ENCODE measurements at regions not wholly inside any gene's neighbourhood (a gene's known extent, or its start where the extent isn't known, plus 50 kb on each side); places are given as distances from the start of the nearest gene placed in this dataset.
"Not testable (repeated sequence)": the region's sequence is repeated elsewhere in the genome, so short reads cannot be mapped to it uniquely, and the experiment has no call there.

DNA sequence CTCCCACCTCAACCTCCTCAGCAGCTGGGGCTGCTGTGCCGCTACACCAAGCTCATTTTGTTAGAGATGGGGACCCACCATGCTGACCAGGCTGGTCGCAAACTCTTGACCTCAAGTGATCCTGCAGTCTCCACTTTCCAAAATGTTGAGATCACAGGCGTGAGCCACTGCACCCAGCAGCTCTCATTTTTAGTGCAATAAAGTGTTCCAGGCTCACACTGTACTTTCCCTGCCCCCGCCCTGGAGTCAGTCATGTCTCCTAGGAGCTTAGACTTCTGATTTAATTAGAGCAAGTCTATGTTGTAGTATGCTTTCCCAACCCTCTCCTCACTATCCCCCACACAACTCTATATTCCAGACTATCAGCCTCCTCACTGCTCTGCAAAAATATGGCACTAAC lies 238.0 kb upstream of the ACTBL2 start:
- Mint-ChIP-seq H3K36me3 (no peaks in the 10 kb centered on the region), H3K27me3 (peaks cover 15% of the 10 kb centered on the region)

DNA sequence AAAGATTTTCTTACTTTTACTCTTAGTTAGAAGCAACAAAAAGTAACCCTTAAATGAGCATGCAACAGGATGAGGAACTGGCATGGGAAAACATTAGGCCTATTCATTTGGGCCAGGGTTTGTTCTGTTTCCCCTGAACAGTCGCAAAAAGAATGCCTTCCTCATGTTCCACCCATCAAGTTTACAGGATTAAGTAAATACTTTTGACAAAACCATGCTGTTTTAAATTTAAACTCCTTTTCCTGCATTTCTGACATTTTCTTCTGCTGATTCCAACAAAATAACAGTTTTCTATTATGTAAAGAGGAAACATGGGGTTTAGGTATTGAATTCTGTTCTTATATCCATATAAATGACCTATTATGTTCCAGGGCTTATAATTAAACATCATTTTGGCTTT lies 236.6 kb upstream of the ACTBL2 start:
- Mint-ChIP-seq H3K9me3 (ENCODE audit: low read depth) (no peaks in the 10 kb centered on the region), H3K27ac (no peak overlapping the region), H3K36me3 (no peaks in the 10 kb centered on the region), H3K4me3 (no peak overlapping the region), H3K27me3 (peaks cover 13% of the 10 kb centered on the region), H3K4me1 (ENCODE audit: low read depth) (no peaks in the 10 kb centered on the region)

More for the DNA sequence above, 238.0 kb upstream of the ACTBL2 start:
- Mint-ChIP-seq H3K4me3 (no peak overlapping the region), H3K9me3 (ENCODE audit: low read depth) (no peaks in the 10 kb centered on the region), H3K4me1 (ENCODE audit: low read depth) (no peaks in the 10 kb centered on the region), H3K27ac (no peak overlapping the region)

DNA sequence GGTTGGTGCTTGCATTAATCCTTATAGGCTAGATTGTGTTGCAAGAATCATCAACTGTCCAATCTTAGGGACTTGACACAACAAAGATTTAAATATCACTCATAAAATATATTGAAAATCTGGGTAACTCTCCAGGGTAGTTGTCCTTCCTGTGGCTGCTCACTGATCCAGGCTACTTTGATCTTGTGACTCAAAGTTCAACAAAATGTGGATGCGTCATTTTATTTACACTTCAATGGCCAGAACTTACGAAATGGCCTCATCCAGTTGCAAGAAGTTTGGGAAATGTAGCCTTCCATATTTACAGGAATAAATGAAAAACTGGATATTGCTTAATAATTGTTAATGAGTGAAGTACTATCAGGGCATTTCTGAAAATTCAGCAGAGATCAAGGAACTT lies 235.5 kb upstream of the ACTBL2 start:
- Mint-ChIP-seq H3K4me3 (no peak overlapping the region), H3K4me1 (ENCODE audit: low read depth) (no peaks in the 10 kb centered on the region)

DNA sequence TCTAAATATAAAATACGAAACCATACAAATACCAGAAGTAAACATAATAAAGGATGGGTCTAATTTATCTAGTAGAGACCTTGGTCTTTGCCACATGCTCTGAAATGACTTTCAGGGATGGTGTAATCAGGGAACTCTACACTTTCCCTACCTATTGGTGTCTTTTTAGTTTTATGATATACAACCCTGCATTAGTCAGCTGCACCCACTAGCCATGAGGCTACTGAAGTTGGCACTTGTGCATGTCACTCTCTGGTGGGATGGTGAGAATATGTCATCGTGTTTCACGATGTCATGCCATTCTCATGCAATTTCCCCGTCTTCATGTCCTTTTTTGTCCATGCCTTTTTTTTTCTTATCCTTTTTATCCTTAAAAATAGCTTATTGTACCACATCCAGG lies 234.9 kb upstream of the ACTBL2 start:
- no peak overlapping the region for H3K27ac Mint-ChIP-seq
- H3K9me3 Mint-ChIP-seq (ENCODE audit: low read depth), result peaks cover 3% of the 10 kb centered on the region
- peaks cover 13% of the 10 kb centered on the region for H3K27me3 Mint-ChIP-seq
- no peaks in the 10 kb centered on the region for H3K36me3 Mint-ChIP-seq
- no peak overlapping the region for H3K4me3 Mint-ChIP-seq
- no peaks in the 10 kb centered on the region for H3K4me1 Mint-ChIP-seq (ENCODE audit: low read depth)

More for the DNA sequence above, 235.5 kb upstream of the ACTBL2 start:
- Mint-ChIP-seq H3K36me3 (no peaks in the 10 kb centered on the region), H3K9me3 (ENCODE audit: low read depth) (peaks cover 3% of the 10 kb centered on the region), H3K27me3 (peaks cover 13% of the 10 kb centered on the region), H3K27ac (no peak overlapping the region)

DNA sequence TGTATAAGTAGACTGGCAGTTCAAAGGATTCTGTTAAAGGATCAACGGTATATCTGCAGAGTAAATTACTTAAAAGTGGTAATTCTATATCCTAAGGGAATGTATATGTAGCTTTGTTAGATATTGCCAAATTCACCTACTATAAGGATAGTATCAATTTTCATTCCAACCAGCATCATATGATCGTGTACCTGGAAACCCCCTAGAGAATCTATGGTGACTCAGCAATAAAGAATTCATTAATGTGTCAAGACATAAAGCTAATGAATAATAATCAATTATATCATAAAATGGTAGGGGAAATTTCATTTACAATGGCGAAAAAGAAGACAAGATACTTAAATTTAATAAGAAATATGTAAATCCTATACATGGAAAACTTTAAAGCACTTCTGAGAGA lies 234.1 kb upstream of the ACTBL2 start:
- no peak overlapping the region for H3K27ac Mint-ChIP-seq
- H3K27me3 Mint-ChIP-seq, result peaks cover 11% of the 10 kb centered on the region
- no peaks in the 10 kb centered on the region for H3K4me1 Mint-ChIP-seq (ENCODE audit: low read depth)
- no peak overlapping the region for H3K4me3 Mint-ChIP-seq
- H3K9me3 Mint-ChIP-seq (ENCODE audit: low read depth), result peaks cover 3% of the 10 kb centered on the region
- H3K36me3 Mint-ChIP-seq, result no peaks in the 10 kb centered on the region

DNA sequence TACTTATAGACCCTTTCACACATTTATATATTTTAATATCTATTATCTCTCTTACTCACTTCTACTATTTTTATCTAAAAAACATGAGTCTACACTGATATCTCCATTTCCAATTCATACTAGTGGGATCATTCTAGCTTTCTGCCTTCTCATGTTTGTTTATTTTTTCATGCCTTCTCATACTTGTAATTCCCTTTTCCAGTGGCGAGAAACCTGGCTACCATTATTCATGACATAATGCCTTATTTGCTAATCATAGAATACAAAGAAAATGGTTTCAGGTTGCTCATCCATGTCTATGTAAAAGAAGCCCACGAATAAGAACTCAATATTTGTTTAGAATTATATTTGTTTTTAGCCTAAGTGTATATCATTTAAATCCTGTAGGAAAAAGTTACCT lies 232.7 kb upstream of the ACTBL2 start:
- Mint-ChIP-seq H3K9me3 (ENCODE audit: low read depth) (peaks cover 3% of the 10 kb centered on the region), H3K27me3 (peaks cover 7% of the 10 kb centered on the region), H3K4me1 (ENCODE audit: low read depth) (no peaks in the 10 kb centered on the region), H3K36me3 (no peaks in the 10 kb centered on the region), H3K27ac (no peak overlapping the region), H3K4me3 (no peak overlapping the region)

DNA sequence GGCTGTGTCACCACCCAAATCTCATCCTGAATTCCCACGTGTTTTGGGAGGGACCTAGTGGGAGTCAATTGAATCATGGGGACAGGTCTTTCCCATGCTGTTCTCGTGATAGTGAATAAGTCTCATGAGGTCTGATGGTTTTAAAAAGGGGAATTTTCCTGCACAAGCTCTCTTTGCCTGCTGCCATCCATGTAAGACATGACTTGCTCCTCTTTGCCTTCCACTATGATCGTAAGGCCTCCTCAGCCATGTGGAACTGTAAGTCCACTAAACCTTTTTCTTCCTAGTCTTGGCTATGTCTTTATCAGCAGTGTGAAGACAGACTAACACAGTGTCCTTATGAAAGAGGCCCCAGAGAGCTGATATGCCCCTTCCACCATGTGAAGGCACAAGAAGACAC lies 230.9 kb upstream of the ACTBL2 start:
- H3K27me3 Mint-ChIP-seq; H3K4me1 Mint-ChIP-seq (ENCODE audit: low read depth); H3K4me3 Mint-ChIP-seq; H3K27ac Mint-ChIP-seq; H3K36me3 Mint-ChIP-seq; H3K9me3 Mint-ChIP-seq (ENCODE audit: low read depth): not testable (repeated sequence)

DNA sequence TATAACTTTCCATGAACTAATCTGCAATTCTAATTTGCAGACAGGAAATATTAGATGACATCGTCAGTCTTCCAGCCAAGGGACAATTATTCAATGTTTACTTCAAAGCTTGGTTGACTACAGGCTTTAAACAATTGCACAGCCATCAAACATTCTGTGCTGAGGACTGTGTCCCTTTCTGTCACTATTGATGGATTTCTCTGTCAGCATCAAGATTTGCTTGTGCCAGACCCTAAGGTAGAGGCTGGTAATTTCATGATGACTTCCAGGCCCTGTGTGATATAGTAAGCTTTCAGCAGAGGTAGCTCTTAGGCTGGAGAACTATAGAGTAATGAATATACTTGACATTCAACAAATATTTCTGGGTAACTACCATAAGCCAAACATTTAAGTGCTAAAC lies 229.3 kb upstream of the ACTBL2 start:
- Mint-ChIP-seq H3K4me3 (no peak overlapping the region), H3K27ac (no peak overlapping the region), H3K4me1 (ENCODE audit: low read depth) (no peaks in the 10 kb centered on the region), H3K36me3 (no peaks in the 10 kb centered on the region), H3K27me3 (peaks cover 5% of the 10 kb centered on the region), H3K9me3 (ENCODE audit: low read depth) (peaks cover 3% of the 10 kb centered on the region)

DNA sequence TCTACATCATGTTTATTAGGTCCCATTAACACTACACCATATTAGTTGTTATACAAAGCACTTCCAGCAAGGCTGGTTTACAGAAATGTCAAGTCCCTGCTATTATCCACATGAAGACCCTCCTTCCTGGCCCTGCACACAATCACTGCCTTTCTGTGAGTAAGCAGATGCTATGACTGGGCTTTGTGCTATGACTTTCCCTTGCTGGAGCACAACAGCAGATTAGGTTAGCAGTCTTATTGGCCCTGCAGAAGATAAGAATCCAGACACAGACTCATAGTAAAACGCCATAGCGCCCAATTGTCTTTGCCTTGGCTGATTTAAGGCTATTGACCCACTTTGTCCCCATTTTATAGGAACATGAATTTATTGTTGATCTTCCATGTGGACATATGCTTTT lies 228.9 kb upstream of the ACTBL2 start:
- Mint-ChIP-seq H3K27me3 (peaks cover 5% of the 10 kb centered on the region), H3K9me3 (ENCODE audit: low read depth) (peaks cover 3% of the 10 kb centered on the region), H3K27ac (no peak overlapping the region), H3K4me3 (no peak overlapping the region), H3K36me3 (no peaks in the 10 kb centered on the region), H3K4me1 (ENCODE audit: low read depth) (no peaks in the 10 kb centered on the region)

DNA sequence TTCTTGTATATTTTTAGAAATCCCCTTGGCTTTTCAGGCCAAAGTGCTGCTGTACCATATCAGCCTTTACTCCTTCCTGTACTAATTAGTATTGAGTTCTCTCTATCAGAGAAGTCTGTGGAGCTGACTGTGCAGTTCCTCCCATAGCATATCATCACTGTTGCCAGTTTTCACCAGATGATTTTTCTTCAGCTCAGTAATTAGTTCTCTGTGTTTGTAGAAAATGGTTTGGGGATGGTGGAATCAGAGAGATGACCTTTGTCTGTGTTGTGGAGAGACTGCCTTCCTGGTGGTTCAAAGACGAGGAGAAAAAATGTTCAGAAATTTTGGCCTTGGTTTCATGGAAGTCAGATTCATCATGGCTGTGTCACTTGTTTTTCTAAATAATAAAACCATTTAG lies 227.5 kb upstream of the ACTBL2 start:
- H3K27me3 Mint-ChIP-seq, result peaks cover 4% of the 10 kb centered on the region
- no peaks in the 10 kb centered on the region for H3K4me1 Mint-ChIP-seq (ENCODE audit: low read depth)
- H3K4me3 Mint-ChIP-seq, result no peak overlapping the region
- no peaks in the 10 kb centered on the region for H3K36me3 Mint-ChIP-seq
- H3K27ac Mint-ChIP-seq, result no peak overlapping the region
- peaks cover 3% of the 10 kb centered on the region for H3K9me3 Mint-ChIP-seq (ENCODE audit: low read depth)

DNA sequence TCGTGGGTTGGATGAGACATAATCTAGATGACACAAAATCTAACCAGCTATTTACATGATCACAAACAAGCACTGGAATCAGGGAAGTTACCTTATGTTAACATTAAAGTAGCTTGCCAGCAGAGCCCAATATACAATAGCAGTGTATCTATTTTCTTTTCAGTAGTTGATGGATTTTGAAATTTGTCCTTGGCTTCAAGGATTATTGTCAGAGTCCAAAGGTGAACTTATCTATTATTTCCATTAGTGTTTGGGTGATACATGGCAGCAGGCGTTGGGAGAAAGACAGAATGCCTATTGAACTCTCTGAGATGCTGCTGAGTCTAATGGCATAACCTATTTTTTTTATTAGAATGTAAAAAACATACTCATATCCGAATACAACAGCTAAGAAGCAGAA lies 223.2 kb upstream of the ACTBL2 start:
- no peaks in the 10 kb centered on the region for H3K9me3 Mint-ChIP-seq (ENCODE audit: low read depth)
- no peaks in the 10 kb centered on the region for H3K36me3 Mint-ChIP-seq
- H3K27ac Mint-ChIP-seq, result no peak overlapping the region
- H3K4me3 Mint-ChIP-seq, result no peak overlapping the region
- peaks cover 8% of the 10 kb centered on the region for H3K27me3 Mint-ChIP-seq
- no peaks in the 10 kb centered on the region for H3K4me1 Mint-ChIP-seq (ENCODE audit: low read depth)

DNA sequence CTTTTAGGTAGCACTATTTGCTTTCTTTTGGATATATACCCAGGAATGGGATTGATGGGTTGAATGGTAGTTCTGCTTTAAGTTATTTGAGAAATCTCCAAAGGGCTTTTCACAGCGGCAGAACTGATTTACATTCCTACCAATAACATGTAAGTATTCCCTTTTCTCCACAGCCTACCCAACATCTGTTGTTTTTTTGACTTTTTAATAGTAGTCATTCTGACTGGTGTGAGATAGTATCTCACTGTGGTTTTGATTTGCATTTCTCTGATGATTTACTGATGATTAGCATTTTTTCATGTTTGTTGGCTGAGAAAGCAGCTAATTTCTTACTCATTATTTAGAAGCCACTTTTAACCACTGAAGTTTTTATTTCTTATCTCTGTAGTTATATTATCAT lies 221.1 kb upstream of the ACTBL2 start:
- no peaks in the 10 kb centered on the region for H3K9me3 Mint-ChIP-seq (ENCODE audit: low read depth)
- H3K4me3 Mint-ChIP-seq, result no peak overlapping the region
- H3K4me1 Mint-ChIP-seq (ENCODE audit: low read depth), result no peaks in the 10 kb centered on the region
- no peaks in the 10 kb centered on the region for H3K36me3 Mint-ChIP-seq
- peaks cover 8% of the 10 kb centered on the region for H3K27me3 Mint-ChIP-seq
- H3K27ac Mint-ChIP-seq, result no peak overlapping the region

DNA sequence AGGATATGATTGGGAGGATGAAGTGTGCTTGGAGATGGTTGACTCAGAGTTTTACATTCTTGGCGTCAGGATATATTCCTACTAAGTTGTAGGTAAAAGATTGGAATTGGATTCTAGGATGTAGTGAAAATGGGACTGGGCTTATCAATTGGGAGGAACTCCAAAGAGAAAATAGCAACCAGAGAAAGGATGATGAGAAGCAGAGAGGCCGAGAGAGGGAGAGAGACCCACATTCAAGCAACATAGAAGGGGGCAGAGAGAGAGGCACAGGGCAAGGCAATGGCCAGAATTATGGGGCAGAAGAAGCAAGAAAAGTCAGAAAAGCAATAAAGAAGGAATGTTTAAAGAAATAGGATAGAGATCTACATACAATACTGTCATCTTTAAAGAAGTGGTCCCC lies 217.9 kb upstream of the ACTBL2 start:
- no peaks in the 10 kb centered on the region for H3K4me1 Mint-ChIP-seq (ENCODE audit: low read depth)
- no peaks in the 10 kb centered on the region for H3K36me3 Mint-ChIP-seq
- no peak overlapping the region for H3K27ac Mint-ChIP-seq
- H3K9me3 Mint-ChIP-seq (ENCODE audit: low read depth), result no peaks in the 10 kb centered on the region
- no peak overlapping the region for H3K4me3 Mint-ChIP-seq
- peaks cover 8% of the 10 kb centered on the region for H3K27me3 Mint-ChIP-seq

DNA sequence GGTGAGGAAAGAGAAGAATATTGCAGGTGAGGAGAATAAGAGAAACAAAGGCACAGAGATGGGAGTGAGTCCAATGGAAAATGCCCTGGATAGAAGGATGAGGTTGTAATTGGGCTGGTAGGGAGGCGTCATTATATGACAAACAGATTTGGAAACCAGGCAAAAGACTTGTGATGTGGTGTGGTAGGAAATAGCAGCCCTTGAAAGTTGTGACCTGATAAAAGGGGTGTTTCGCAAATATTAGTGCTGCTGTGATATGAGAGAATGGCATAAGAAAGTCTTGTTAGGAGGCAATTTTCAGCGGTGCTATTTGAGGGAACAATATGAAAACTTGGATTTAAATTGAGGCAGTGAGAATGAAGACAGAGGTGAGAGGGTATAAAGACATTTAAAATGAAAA lies 217.5 kb upstream of the ACTBL2 start:
- no peak overlapping the region for H3K4me3 Mint-ChIP-seq
- peaks cover 7% of the 10 kb centered on the region for H3K27me3 Mint-ChIP-seq
- no peak overlapping the region for H3K27ac Mint-ChIP-seq
- no peaks in the 10 kb centered on the region for H3K9me3 Mint-ChIP-seq (ENCODE audit: low read depth)
- H3K4me1 Mint-ChIP-seq (ENCODE audit: low read depth), result no peaks in the 10 kb centered on the region
- H3K36me3 Mint-ChIP-seq, result no peaks in the 10 kb centered on the region

DNA sequence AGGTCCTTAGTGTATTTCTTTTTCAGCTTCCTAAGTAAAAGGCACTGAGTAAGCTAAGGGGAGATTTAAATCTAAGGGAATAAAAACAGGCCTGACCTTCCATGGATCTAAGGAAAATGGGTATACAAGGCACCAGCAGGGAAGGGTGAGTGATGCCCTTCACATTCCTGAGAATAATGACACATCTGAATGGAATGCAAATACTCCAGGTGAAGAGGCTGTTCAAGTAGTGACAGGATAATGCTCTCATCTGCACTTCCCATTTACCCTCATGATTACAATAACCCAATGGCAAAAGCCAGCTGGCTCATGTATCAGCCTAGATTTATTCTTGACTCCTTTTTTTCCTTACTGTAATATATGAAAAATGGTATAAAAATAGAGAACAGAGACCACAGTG lies 216.2 kb upstream of the ACTBL2 start:
- Mint-ChIP-seq H3K4me1 (ENCODE audit: low read depth) (no peaks in the 10 kb centered on the region), H3K4me3 (no peak overlapping the region), H3K9me3 (ENCODE audit: low read depth) (no peaks in the 10 kb centered on the region), H3K36me3 (no peaks in the 10 kb centered on the region), H3K27me3 (peaks cover 2% of the 10 kb centered on the region), H3K27ac (no peak overlapping the region)

DNA sequence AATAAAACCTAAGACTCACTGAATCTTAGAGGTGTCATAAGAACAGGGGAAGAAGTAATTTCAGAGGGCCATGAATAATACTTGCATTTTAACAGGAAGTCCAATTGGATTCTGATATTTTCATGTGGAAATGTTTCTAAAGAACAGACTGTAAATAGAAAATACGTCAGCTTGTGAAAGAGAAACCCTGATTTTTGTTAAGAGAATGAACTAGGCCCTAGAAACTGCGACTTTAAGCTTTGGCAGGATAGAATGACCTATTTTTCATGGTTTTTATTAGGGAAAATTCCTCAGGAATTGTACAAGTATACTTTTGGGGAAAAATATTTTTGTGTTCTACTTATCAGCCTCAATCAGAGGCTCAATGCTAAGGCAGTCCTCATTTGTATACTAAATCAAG lies 215.5 kb upstream of the ACTBL2 start:
- no peaks in the 10 kb centered on the region for H3K4me1 Mint-ChIP-seq (ENCODE audit: low read depth)
- H3K4me3 Mint-ChIP-seq, result no peak overlapping the region
- no peaks in the 10 kb centered on the region for H3K9me3 Mint-ChIP-seq (ENCODE audit: low read depth)
- H3K27ac Mint-ChIP-seq, result no peak overlapping the region
- H3K27me3 Mint-ChIP-seq, result peaks cover 2% of the 10 kb centered on the region
- no peaks in the 10 kb centered on the region for H3K36me3 Mint-ChIP-seq
